IMR-90 (cell line): ENCODE measurements at regions not wholly inside any gene's neighbourhood (a gene's known extent, or its start where the extent isn't known, plus 50 kb on each side); places are given as distances from the start of the nearest gene placed in this dataset.

Experiments
- ATAC-seq: fragments of 200-7000 bp; cut with Tn5 transposase; 2 replicates; pipeline ENCODE4 v1.9.1; 2020; ENCODE audit warnings: low read depth, mild to moderate bottlenecking, moderate library complexity
- BruUV-seq: library from RNA; stranded (reverse); fragments of 400-500 nt; replicated peaks from 2 replicates; lab custom pipeline; 2021; lab: Mats Ljungman, UMichigan
- CTCF ChIA-PET: fragments of 300-600 bp; formaldehyde crosslinking; extraction: SDS; loops from one replicate; lab custom pipeline; 2021; ENCODE audit warnings: antibody characterized with exemption; lab: Yijun Ruan, JAX
- POLR2A ChIA-PET: fragments of 300-600 bp; sonication (Branson Sonifier 250); formaldehyde crosslinking; loops from one replicate; lab custom pipeline; 2022; ENCODE audit warnings: antibody characterized with exemption; ENCODE audit not compliant: unreplicated experiment; lab: Charles Lee
- DNase-seq: peaks from one replicate; pipeline ENCODE4 v3.0.0; 2013
- H2AFZ ChIP-seq: replicated peaks from 2 replicates; pipeline ENCODE3; 2013; ENCODE audit warnings: low read length, mild to moderate bottlenecking; ENCODE audit not compliant: poor library complexity
- H2AK5ac ChIP-seq: 2 replicates; pipeline ENCODE4 v1.6.1; 2013; ENCODE audit warnings: low read depth, low read length, inconsistent platforms
- H2AK9ac ChIP-seq: replicated peaks from 2 replicates; pipeline ENCODE3; 2013; ENCODE audit warnings: mild to moderate bottlenecking, low read depth, low read length, moderate library complexity; ENCODE audit not compliant: poor library complexity
- H2BK120ac ChIP-seq: 2 replicates; pipeline ENCODE4 v1.6.1; 2013; ENCODE audit warnings: low read depth, low read length, inconsistent platforms
- H2BK15ac ChIP-seq: 3 replicates; pipeline ENCODE4 v1.6.1; 2013; ENCODE audit warnings: low read depth, low read length, inconsistent platforms
- H2BK20ac ChIP-seq: 2 replicates; pipeline ENCODE4 v1.6.1; 2013; ENCODE audit warnings: low read depth, mild to moderate bottlenecking, inconsistent platforms, low read length, moderate library complexity
- H2BK5ac ChIP-seq: 2 replicates; pipeline ENCODE4 v1.6.1; 2013; ENCODE audit warnings: mild to moderate bottlenecking, low read depth, low read length, inconsistent platforms; ENCODE audit not compliant: poor library complexity, severe bottlenecking
- H3K14ac ChIP-seq: replicated peaks from 2 replicates; pipeline ENCODE4 v1.6.1; 2013; ENCODE audit warnings: low read depth, low read length, inconsistent platforms
- H3K18ac ChIP-seq: 2 replicates; pipeline ENCODE4 v1.6.1; 2013; ENCODE audit warnings: low read depth, low read length, control low read depth
- H3K23ac ChIP-seq: 2 replicates; pipeline ENCODE4 v1.6.1; 2013; ENCODE audit warnings: low read depth, low read length, inconsistent platforms
- H3K27ac ChIP-seq: 2 replicates; pipeline ENCODE4 v1.5.1; 2013; ENCODE audit warnings: mild to moderate bottlenecking, control low read depth, low read length; ENCODE audit not compliant: insufficient read depth
- H3K27me3 ChIP-seq: 2 replicates; pipeline ENCODE4 v1.6.1; 2013; ENCODE audit warnings: low read length; ENCODE audit not compliant: control insufficient read depth, insufficient read depth
- H3K36me3 ChIP-seq: 2 replicates; pipeline ENCODE4 v1.6.1; 2013; ENCODE audit warnings: low read length, mixed read lengths; ENCODE audit not compliant: control insufficient read depth, insufficient read depth
- H3K4ac ChIP-seq: 2 replicates; pipeline ENCODE4 v1.6.1; 2013; ENCODE audit warnings: low read depth, low read length, inconsistent platforms
- H3K4me1 ChIP-seq: 2 replicates; pipeline ENCODE4 v1.6.1; 2013; ENCODE audit warnings: low read length, mixed read lengths; ENCODE audit not compliant: control insufficient read depth, insufficient read depth
- H3K4me2 ChIP-seq: 2 replicates; pipeline ENCODE4 v1.6.1; 2013; ENCODE audit warnings: low read depth, mild to moderate bottlenecking, control low read depth, low read length, moderate library complexity
- H3K4me3 ChIP-seq: 2 replicates; pipeline ENCODE4 v1.5.1; 2013; ENCODE audit warnings: low read depth, mild to moderate bottlenecking, control low read depth, low read length, moderate library complexity; ENCODE audit not compliant: insufficient read depth
- H3K56ac ChIP-seq: 2 replicates; pipeline ENCODE4 v1.6.1; 2013; ENCODE audit warnings: low read length, inconsistent platforms; ENCODE audit not compliant: insufficient read depth; ENCODE audit errors: extremely low read depth
- H3K79me1 ChIP-seq, 2 experiments: 2 replicates each; pipeline ENCODE4 v1.6.1; 2013; ENCODE audit warnings: low read length in 2 of 2, inconsistent platforms in 1 of 2, low read depth in 1 of 2
- H3K9ac ChIP-seq: 2 replicates; pipeline ENCODE4 v1.6.1; 2013; ENCODE audit warnings: low read depth, low read length, control low read depth
- H3K9me1 ChIP-seq: 2 replicates; pipeline ENCODE4 v1.6.1; 2013; ENCODE audit warnings: low read length, inconsistent platforms; ENCODE audit not compliant: insufficient read depth
- H3K9me3 ChIP-seq: 2 replicates; pipeline ENCODE4 v1.6.1; 2013; ENCODE audit warnings: low read length; ENCODE audit not compliant: control insufficient read depth, insufficient read depth
- H4K20me1 ChIP-seq: 2 replicates; pipeline ENCODE4 v1.6.1; 2013; ENCODE audit warnings: low read length, inconsistent platforms; ENCODE audit not compliant: insufficient read depth
- H4K5ac ChIP-seq: 2 replicates; pipeline ENCODE4 v1.6.1; 2013; ENCODE audit warnings: mild to moderate bottlenecking, low read depth, low read length, control low read depth
- H4K8ac ChIP-seq, 2 experiments: 2 replicates each; pipeline ENCODE4 v1.6.1; 2013; ENCODE audit warnings: low read depth in 2 of 2, low read length in 2 of 2, control low read depth in 1 of 2, inconsistent platforms in 1 of 2
- H4K91ac ChIP-seq: 2 replicates; pipeline ENCODE4 v1.6.1; 2013; ENCODE audit warnings: low read depth, low read length, inconsistent platforms; ENCODE audit not compliant: insufficient read depth
- CHD1 ChIP-seq: IDR thresholded peaks from 2 replicates; pipeline ENCODE4 v1.6.1; 2012; ENCODE audit warnings: low read depth, low read length, improper control_type of control experiment
- SMC3 ChIP-seq: fragments of 150-350 bp; IDR thresholded peaks from 2 replicates; pipeline ENCODE4 v1.6.1; 2016; ENCODE audit warnings: low read depth, mild to moderate bottlenecking, antibody characterized with exemption, low read length, moderate library complexity
- WGBS, 2 experiments: methylation state at CpG; one replicate each; pipeline versions ENCODE4 v1.1.5 to v1.1.7; 2013; ENCODE audit warnings: missing lambda C conversion rate in 2 of 2; ENCODE audit not compliant: insufficient read length in 1 of 2; ENCODE audit errors: extremely low coverage in 2 of 2; 5-methylcytosine and 5-hydroxymethylcytosine counted together
- dilution Hi-C: fragments of 300-500 bp; cut with HindIII; formaldehyde crosslinking; loops from one replicate; pipeline ENCODE4 v1.14.3; 2018; ENCODE audit warnings: low sequenced_read_pairs; ENCODE audit not compliant: unreplicated experiment
- in situ Hi-C: fragments of 300-500 bp; cut with MboI; formaldehyde crosslinking; loops from 3 replicates; pipeline ENCODE4 v1.14.3; 2019; ENCODE audit warnings: low sequenced_read_pairs, inconsistent platforms, mixed read lengths
- intact Hi-C: fragments of 100-400 bp; cut with micrococcal nuclease; formaldehyde crosslinking; loops from 2 replicates; pipeline ENCODE4 v1.10.0; 2022

DNA sequence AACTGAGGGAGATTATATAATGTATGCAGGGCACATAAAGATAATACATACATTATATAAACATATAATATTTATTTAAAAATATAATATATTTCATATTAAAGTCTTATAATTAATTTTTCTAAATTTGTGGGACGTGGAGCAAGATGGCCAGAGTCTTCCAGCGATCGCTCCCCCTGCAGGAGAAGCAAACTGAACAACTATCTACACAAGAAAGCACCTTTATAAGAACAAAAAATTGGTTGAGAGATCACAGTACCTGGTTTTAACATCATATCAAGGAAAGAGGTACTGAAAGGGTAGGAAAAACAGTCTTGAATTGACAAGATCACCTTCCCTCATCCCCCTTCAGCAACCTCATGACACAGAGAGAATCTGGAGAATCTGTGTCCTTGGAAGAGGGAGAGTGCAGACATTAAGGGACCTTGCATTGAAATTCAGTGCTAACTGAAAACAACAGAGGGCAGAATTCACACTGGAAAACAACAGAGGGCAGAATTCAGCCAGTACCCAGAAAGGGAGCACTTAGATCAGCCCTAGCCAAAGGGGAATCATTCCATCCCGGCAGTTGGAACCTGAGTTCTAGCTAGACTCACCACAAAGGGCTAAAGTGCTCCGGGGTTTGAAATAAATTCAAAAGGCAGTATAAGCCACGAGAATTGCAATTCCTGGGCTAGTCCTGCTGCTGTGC lies 262.5 kb upstream of the NDST3 start:
- H2BK15ac ChIP-seq: no peak overlapping the region
- no peaks in the 10 kb centered on the region for H3K36me3 ChIP-seq
- CTCF ChIA-PET: no interaction called here
- H3K79me1 ChIP-seq: no peaks in the 10 kb centered on the region
- H2AFZ ChIP-seq: no peak overlapping the region
- no peak overlapping the region for H2AK9ac ChIP-seq
- no peak overlapping the region for H3K18ac ChIP-seq
- no peak overlapping the region for H4K8ac ChIP-seq
- in situ Hi-C loops: no loop called here
- no peak overlapping the region for H3K9ac ChIP-seq
- H2BK120ac ChIP-seq: no peak overlapping the region
- H3K4me3 ChIP-seq: no peak overlapping the region
- H3K27me3 ChIP-seq: no peaks in the 10 kb centered on the region
- no peaks in the 10 kb centered on the region for H3K9me3 ChIP-seq
- H3K14ac ChIP-seq: no peak overlapping the region
- H3K56ac ChIP-seq: no peak overlapping the region
- dilution Hi-C loops: no loop called here
- no peak for TF ChIP-seq SMC3
- TF ChIP-seq CHD1: no peak
- no TSS peak for BruUV-seq
- no peak overlapping the region for H4K5ac ChIP-seq
- ATAC-seq (no peak), DNase-seq (no peak)
- intact Hi-C loops: no loop called here
- H3K23ac ChIP-seq: no peak overlapping the region
- no peak overlapping the region for H2BK5ac ChIP-seq
- POLR2A ChIA-PET: no interaction called here
- H4K91ac ChIP-seq: no peak overlapping the region
- no peaks in the 10 kb centered on the region for H4K20me1 ChIP-seq
- no peak overlapping the region for H3K27ac ChIP-seq
- no peak overlapping the region for H3K4me2 ChIP-seq
- H3K4me1 ChIP-seq: no peaks in the 10 kb centered on the region
- no peak overlapping the region for H2AK5ac ChIP-seq
- no peaks in the 10 kb centered on the region for H3K9me1 ChIP-seq
- H3K4ac ChIP-seq: no peak overlapping the region
- H2BK20ac ChIP-seq: no peak overlapping the region
- 86% methylated on average over 1 of the region's 6 CpGs; no CpG with 5 or more reads in 1 of the 2 experiments for WGBS, 2 experiments
